Gastroesophageal sphincter (tissue), 4 donors: ENCODE measurements at regions not wholly inside any gene's neighbourhood (a gene's known extent, or its start where the extent isn't known, plus 50 kb on each side); places are given as distances from the start of the nearest gene placed in this dataset.

Experiments used
- ATAC-seq: fragments of 150-250 bp; one replicate; pipeline ENCODE4 v1.9.1; 2016; ENCODE audit warnings: mild to moderate bottlenecking, moderate library complexity
- H3K27ac ChIP-seq, 4 donors: fragments of 200-600 bp; sonication (generic) in 3 of 4; 1 replicate in 3 of 4; 2 replicates in 1 of 4; pipeline ENCODE4 v1.5.1; 2016 to 2019
- H3K27me3 ChIP-seq: fragments of 200-600 bp; sonication (generic); one replicate; pipeline ENCODE4 v1.5.1; 2019
- H3K36me3 ChIP-seq, 2 donors: fragments of 200-600 bp; sonication (generic); one replicate each; pipeline ENCODE4 v1.5.1; 2019; ENCODE audit warnings: control low read depth in 1 of 2
- H3K4me1 ChIP-seq, 3 donors: fragments of 200-600 bp; sonication (generic); 1 replicate in 2 of 3; 2 replicates in 1 of 3; pipeline ENCODE4 v1.5.1; 2016 to 2019; ENCODE audit warnings: control low read depth in 2 of 3
- H3K4me3 ChIP-seq, 2 donors: fragments of 200-600 bp; sonication (generic); one replicate each; pipeline ENCODE4 v1.5.1; 2019; ENCODE audit warnings: mild to moderate bottlenecking in 1 of 2, moderate library complexity in 1 of 2
- H3K9me3 ChIP-seq, 3 donors: fragments of 200-600 bp; sonication (generic); one replicate each; pipeline ENCODE4 v1.5.1; 2017 to 2019; ENCODE audit warnings: control low read depth in 2 of 3
- EP300 ChIP-seq: sonication (generic); formaldehyde crosslinking; IDR thresholded peaks from one replicate; pipeline ENCODE4 v1.6.1; 2017; ENCODE audit warnings: antibody characterized with exemption, mild to moderate bottlenecking
- POLR2A ChIP-seq, 2 donors: fragments of 450-650 bp; IDR thresholded peaks; one replicate each; pipeline ENCODE4 v1.6.1; 2017; ENCODE audit warnings: antibody characterized with exemption in 2 of 2, mild to moderate bottlenecking in 2 of 2, moderate library complexity in 1 of 2
- POLR2AphosphoS5 ChIP-seq: sonication (generic); formaldehyde crosslinking; IDR thresholded peaks from one replicate; pipeline ENCODE4 v1.6.1; 2017; ENCODE audit warnings: antibody characterized with exemption
- WGBS, 2 donors: methylation state at CpG; one replicate each; pipeline ENCODE4 v1.1.5; 2018; ENCODE audit warnings: low coverage in 1 of 2; 5-methylcytosine and 5-hydroxymethylcytosine counted together
- TF ChIP-seq, protein P1 (sequence below), 4 experiments: fragments of 200-600 bp in 2 of 4; fragments of 450-650 bp in 2 of 4; sonication (generic) in 1 of 4; IDR thresholded peaks; one replicate each; pipeline ENCODE4 v1.5.1; 2017 to 2019; ENCODE audit warnings: antibody characterized with exemption in 4 of 4, mild to moderate bottlenecking in 2 of 4, moderate library complexity in 2 of 4

DNA sequence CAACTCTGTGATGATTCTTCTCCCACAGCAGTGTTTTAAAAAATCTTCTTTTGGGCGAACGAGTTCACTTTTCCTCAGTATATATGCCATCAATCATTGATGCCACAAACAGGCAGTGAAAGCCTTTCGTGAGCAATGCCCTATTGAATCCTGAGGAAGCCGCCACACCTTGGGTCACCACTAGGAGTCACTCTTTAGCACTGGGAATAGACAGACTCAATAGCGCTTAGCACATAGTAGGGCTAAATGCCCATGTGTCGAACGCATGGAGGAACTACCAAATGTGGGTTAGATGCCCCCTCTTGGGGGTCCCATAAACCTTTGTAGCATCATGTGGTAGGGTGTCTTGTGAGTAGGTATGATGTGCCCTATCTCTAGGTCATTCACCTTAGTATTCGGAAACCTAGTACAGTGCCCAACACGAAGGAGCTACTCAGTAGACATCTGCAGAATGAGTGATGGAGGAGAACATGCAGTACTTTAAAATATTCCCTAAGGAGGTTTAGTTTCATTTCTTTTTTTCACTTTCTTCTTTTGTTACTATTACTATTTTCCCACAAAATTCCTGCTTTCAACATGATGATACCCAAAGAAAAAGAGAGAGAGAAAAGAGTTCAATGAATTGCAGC, 603.7 kb downstream of the BNC2 start:
- no peak for ATAC-seq
- peak overlapping the region in 1 of 2 donors; percentile 37 for H3K4me3 ChIP-seq
- H3K27ac ChIP-seq = peak overlapping the region in 1 of 4 donors; percentile 51
- TF ChIP-seq, protein P1, sequence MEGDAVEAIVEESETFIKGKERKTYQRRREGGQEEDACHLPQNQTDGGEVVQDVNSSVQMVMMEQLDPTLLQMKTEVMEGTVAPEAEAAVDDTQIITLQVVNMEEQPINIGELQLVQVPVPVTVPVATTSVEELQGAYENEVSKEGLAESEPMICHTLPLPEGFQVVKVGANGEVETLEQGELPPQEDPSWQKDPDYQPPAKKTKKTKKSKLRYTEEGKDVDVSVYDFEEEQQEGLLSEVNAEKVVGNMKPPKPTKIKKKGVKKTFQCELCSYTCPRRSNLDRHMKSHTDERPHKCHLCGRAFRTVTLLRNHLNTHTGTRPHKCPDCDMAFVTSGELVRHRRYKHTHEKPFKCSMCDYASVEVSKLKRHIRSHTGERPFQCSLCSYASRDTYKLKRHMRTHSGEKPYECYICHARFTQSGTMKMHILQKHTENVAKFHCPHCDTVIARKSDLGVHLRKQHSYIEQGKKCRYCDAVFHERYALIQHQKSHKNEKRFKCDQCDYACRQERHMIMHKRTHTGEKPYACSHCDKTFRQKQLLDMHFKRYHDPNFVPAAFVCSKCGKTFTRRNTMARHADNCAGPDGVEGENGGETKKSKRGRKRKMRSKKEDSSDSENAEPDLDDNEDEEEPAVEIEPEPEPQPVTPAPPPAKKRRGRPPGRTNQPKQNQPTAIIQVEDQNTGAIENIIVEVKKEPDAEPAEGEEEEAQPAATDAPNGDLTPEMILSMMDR (IDR thresholded peaks at IDR 0.05) = peak; percentile 15 to 47 (median 24)
- no peak for TF ChIP-seq EP300
- 88% methylated on average over 7 of the region's 9 CpGs; no CpG with 5 or more reads in 1 of the 2 donors for WGBS, 2 donors
- H3K4me1 ChIP-seq = peaks cover 0 to 12% (median 0%) of the 10 kb centered on the region in 3 donors
- H3K9me3 ChIP-seq = no peaks in the 10 kb centered on the region
- H3K36me3 ChIP-seq = no peaks in the 10 kb centered on the region
- no peaks in the 10 kb centered on the region for H3K27me3 ChIP-seq

DNA sequence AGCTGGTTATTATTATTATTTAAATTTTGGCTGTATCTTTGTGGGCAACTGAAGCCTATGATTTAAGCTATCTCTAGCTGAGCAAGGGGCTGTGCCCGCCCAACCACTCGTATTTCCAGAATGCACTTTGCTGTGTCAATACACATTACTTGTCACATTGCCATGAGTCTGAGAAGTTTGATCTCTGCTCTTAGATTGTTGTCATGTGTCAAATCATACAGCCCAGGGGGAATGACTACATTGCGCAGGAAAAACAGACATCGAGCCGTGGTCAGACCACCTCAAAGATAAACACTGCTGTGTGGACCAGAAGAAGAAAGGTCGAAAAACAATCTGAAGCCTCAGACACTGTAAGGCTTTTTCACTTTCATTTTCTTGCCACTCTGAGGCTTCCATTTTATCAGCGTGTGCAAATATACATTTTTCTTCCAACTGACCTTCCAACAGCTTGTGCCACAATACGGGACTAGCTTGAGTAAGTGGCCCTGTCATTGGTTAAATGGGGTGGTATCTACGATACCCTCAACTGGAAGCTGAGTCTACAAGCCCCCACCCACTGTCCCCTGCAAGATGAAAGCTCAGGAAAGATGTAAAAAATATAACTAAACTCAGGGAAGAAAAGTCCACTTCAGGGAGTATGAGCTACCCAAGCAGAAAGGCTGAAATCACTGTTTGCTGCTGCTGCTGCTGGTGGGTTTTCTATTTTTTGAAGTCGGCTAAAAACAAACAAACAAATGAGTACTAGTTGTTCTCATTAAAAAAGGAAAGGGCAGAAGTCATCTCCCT, 603.0 kb downstream of the BNC2 start:
- Histone ChIP-seq H3K36me3 (no peaks in the 10 kb centered on the region), H3K9me3 (no peaks in the 10 kb centered on the region), H3K27me3 (no peaks in the 10 kb centered on the region), H3K4me3 (peak overlapping the region; percentile 19 to 37), H3K27ac (peak overlapping the region in 1 of 4 donors; percentile 51), H3K4me1 (peaks cover 0 to 12% (median 0%) of the 10 kb centered on the region in 3 donors)
- no peak for ATAC-seq
- WGBS, 2 donors = 43 to 93% methylated on average over 6 to 10 of the region's 10 CpGs
- TF ChIP-seq POLR2AphosphoS5 = no peak
- TF ChIP-seq POLR2A (IDR thresholded peaks at IDR 0.05) = no peak
- no peak for TF ChIP-seq EP300
- TF ChIP-seq, protein P1 (IDR thresholded peaks at IDR 0.05) = no peak

- Histone ChIP-seq H3K36me3 (no peaks in the 10 kb centered on the region), H3K9me3 (no peaks in the 10 kb centered on the region), H3K4me3 (peak overlapping the region in 1 of 2 donors; percentile 37), H3K27me3 (no peaks in the 10 kb centered on the region), H3K27ac (no peak overlapping the region), H3K4me1 (peaks cover 0 to 12% (median 0%) of the 10 kb centered on the region in 3 donors)
- TF ChIP-seq POLR2AphosphoS5 (no peak), POLR2A (IDR thresholded peaks at IDR 0.05) (no peak), EP300 (no peak)
- TF ChIP-seq, protein P1 (IDR thresholded peaks at IDR 0.05) = no peak
- 73 to 82% methylated on average over 5 to 15 of the region's 15 CpGs for WGBS, 2 donors
- peak; percentile 30 for ATAC-seq
Observed at GRCh38 chr9:16268067-16268881, 602.2 kb downstream of the BNC2 start.

- WGBS, 2 donors = 77 to 85% methylated on average over 7 to 8 of the region's 9 CpGs
- TF ChIP-seq POLR2AphosphoS5 = no peak
- no peak for TF ChIP-seq POLR2A (IDR thresholded peaks at IDR 0.05)
- no peak for TF ChIP-seq EP300
- TF ChIP-seq, protein P1 (IDR thresholded peaks at IDR 0.05) = no peak
- H3K9me3 ChIP-seq = no peaks in the 10 kb centered on the region
Observed at GRCh38 chr9:16271967-16272366, 598.5 kb downstream of the BNC2 start.

More at GRCh38 chr9:16271967-16272366, 598.5 kb downstream of the BNC2 start:
- ATAC-seq = no peak
- Histone ChIP-seq H3K4me3 (no peak overlapping the region), H3K27me3 (no peaks in the 10 kb centered on the region), H3K27ac (no peak overlapping the region), H3K36me3 (no peaks in the 10 kb centered on the region), H3K4me1 (peaks cover 0 to 12% (median 0%) of the 10 kb centered on the region in 3 donors)
